Liver (tissue), 8 donors: ENCODE measurements at regions not wholly inside any gene's neighbourhood (a gene's known extent, or its start where the extent isn't known, plus 50 kb on each side); places are given as distances from the start of the nearest gene placed in this dataset.
A peak's percentile ranks its signal among the peaks of the same experiment; 100 is the strongest.

Source experiments
- DNase-seq: peaks from one replicate; pipeline ENCODE4 v3.0.0-alpha.2; 2017; ENCODE audit warnings: low spot score
- H3K27ac ChIP-seq, 2 donors: one replicate each; pipeline ENCODE4 v1.7.0; 2013; ENCODE audit warnings: inconsistent platforms in 2 of 2, low read length in 2 of 2, control low read depth in 1 of 2, low read depth in 1 of 2, mild to moderate bottlenecking in 1 of 2
- H3K27me3 ChIP-seq, 4 donors: one replicate each; pipeline versions ENCODE4 v1.6.1 to v1.7.0; 2013; ENCODE audit warnings: low read length in 3 of 4, inconsistent platforms in 1 of 4, mild to moderate bottlenecking in 1 of 4, moderate library complexity in 1 of 4; ENCODE audit not compliant: control insufficient read depth in 4 of 4, insufficient read depth in 4 of 4
- H3K36me3 ChIP-seq, 4 donors: one replicate each; pipeline versions ENCODE4 v1.6.1 to v1.7.0; 2013; ENCODE audit warnings: low read length in 3 of 4, mild to moderate bottlenecking in 3 of 4, low read depth in 1 of 4, moderate library complexity in 1 of 4; ENCODE audit not compliant: control insufficient read depth in 4 of 4, insufficient read depth in 3 of 4
- H3K4me1 ChIP-seq, 4 donors: one replicate each; pipeline versions ENCODE4 v1.6.1 to v1.7.0; 2013; ENCODE audit warnings: low read length in 3 of 4, mild to moderate bottlenecking in 3 of 4, moderate library complexity in 1 of 4; ENCODE audit not compliant: control insufficient read depth in 4 of 4, insufficient read depth in 4 of 4
- H3K4me3 ChIP-seq, 3 donors: one replicate each; pipeline versions ENCODE4 v1.6.1 to v1.7.0; 2013; ENCODE audit warnings: low read length in 3 of 3, control low read depth in 1 of 3, low read depth in 1 of 3, mild to moderate bottlenecking in 1 of 3
- H3K9ac ChIP-seq, 2 donors: one replicate each; pipeline ENCODE4 v1.7.0; 2013; ENCODE audit warnings: low read length in 2 of 2, mild to moderate bottlenecking in 2 of 2, moderate library complexity in 2 of 2, control low read depth in 1 of 2, low read depth in 1 of 2
- H3K9me3 ChIP-seq, 4 donors: one replicate each; pipeline versions ENCODE4 v1.6.1 to v1.7.0; 2013; ENCODE audit warnings: low read length in 3 of 4; ENCODE audit not compliant: control insufficient read depth in 4 of 4
- EGR1 ChIP-seq, 2 donors: IDR thresholded peaks; 2 replicates each; pipeline ENCODE4 v1.6.1; 2016 to 2018; ENCODE audit warnings: antibody characterized with exemption in 2 of 2, low read depth in 2 of 2
- FOXA1 ChIP-seq: IDR thresholded peaks from 2 replicates; pipeline ENCODE4 v1.6.1; 2016; ENCODE audit warnings: antibody characterized with exemption
- FOXA2 ChIP-seq: IDR thresholded peaks from 2 replicates; pipeline ENCODE4 v1.6.1; 2016; ENCODE audit warnings: antibody characterized with exemption
- GABPA ChIP-seq, 2 donors: IDR thresholded peaks in 1 of 2; conservative IDR thresholded peaks in 1 of 2; 2 replicates each; pipeline ENCODE4 v1.6.1; 2016; ENCODE audit warnings: antibody characterized with exemption in 2 of 2, mild to moderate bottlenecking in 1 of 2, moderate library complexity in 1 of 2
- HNF4A ChIP-seq, 2 donors: conservative IDR thresholded peaks; 2 replicates each; pipeline ENCODE4 v1.6.1; 2016; ENCODE audit warnings: antibody characterized with exemption in 2 of 2, mild to moderate bottlenecking in 2 of 2
- HNF4G ChIP-seq: IDR thresholded peaks from 2 replicates; pipeline ENCODE4 v1.6.1; 2016; ENCODE audit warnings: antibody characterized with exemption
- JUND ChIP-seq, 2 donors: IDR thresholded peaks; 2 replicates each; pipeline ENCODE4 v1.6.1; 2016; ENCODE audit warnings: antibody characterized with exemption in 2 of 2
- NR2F2 ChIP-seq: IDR thresholded peaks from 2 replicates; pipeline ENCODE4 v1.6.1; 2016; ENCODE audit warnings: antibody characterized with exemption
- RAD21 ChIP-seq, 2 donors: IDR thresholded peaks; 2 replicates each; pipeline ENCODE4 v1.6.1; 2016; ENCODE audit warnings: antibody characterized with exemption in 2 of 2, mild to moderate bottlenecking in 2 of 2
- RXRA ChIP-seq, 2 donors: IDR thresholded peaks; 2 replicates each; pipeline ENCODE4 v1.6.1; 2017 to 2018; ENCODE audit warnings: antibody characterized with exemption in 2 of 2, mild to moderate bottlenecking in 1 of 2
- SP1 ChIP-seq: IDR thresholded peaks from 2 replicates; pipeline ENCODE4 v1.6.1; 2018; ENCODE audit warnings: antibody characterized with exemption, mild to moderate bottlenecking
- TAF1 ChIP-seq: conservative IDR thresholded peaks from 2 replicates; pipeline ENCODE4 v1.6.1; 2016; ENCODE audit warnings: antibody characterized with exemption, mild to moderate bottlenecking
- YY1 ChIP-seq: IDR thresholded peaks from 2 replicates; pipeline ENCODE4 v1.6.1; 2016; ENCODE audit warnings: antibody characterized with exemption, mild to moderate bottlenecking
- WGBS: extraction: QIAGEN DNeasy Blood & Tissue Kit; methylation state at CpG from one replicate; pipeline ENCODE4 v1.1.7; 2013; 5-methylcytosine and 5-hydroxymethylcytosine counted together
- TF ChIP-seq, protein P1 (sequence below): IDR thresholded peaks from 2 replicates; pipeline ENCODE4 v1.6.1; 2016; ENCODE audit warnings: antibody characterized with exemption
- TF ChIP-seq, protein P2 (sequence below): IDR thresholded peaks from 2 replicates; pipeline ENCODE4 v1.6.1; 2016; ENCODE audit warnings: antibody characterized with exemption, mild to moderate bottlenecking
- TF ChIP-seq, protein P3 (sequence below): IDR thresholded peaks from 2 replicates; pipeline ENCODE4 v1.6.1; 2016; ENCODE audit warnings: antibody characterized with exemption
- TF ChIP-seq, protein P4 (sequence below): fragments of 150-350 bp; IDR thresholded peaks from 2 replicates; pipeline ENCODE4 v1.5.1; 2017; ENCODE audit warnings: improper control_type of control experiment, low read depth, low read length; ENCODE audit not compliant: missing input control
- TF ChIP-seq, protein P5 (sequence below): IDR thresholded peaks from 2 replicates; pipeline ENCODE4 v1.6.1; 2016; ENCODE audit warnings: antibody characterized with exemption
- donor health status: healthy.
- donor health status: healthy.
- donor health status: healthy.
- donor health status: healthy.
- donor health status: healthy.

DNA sequence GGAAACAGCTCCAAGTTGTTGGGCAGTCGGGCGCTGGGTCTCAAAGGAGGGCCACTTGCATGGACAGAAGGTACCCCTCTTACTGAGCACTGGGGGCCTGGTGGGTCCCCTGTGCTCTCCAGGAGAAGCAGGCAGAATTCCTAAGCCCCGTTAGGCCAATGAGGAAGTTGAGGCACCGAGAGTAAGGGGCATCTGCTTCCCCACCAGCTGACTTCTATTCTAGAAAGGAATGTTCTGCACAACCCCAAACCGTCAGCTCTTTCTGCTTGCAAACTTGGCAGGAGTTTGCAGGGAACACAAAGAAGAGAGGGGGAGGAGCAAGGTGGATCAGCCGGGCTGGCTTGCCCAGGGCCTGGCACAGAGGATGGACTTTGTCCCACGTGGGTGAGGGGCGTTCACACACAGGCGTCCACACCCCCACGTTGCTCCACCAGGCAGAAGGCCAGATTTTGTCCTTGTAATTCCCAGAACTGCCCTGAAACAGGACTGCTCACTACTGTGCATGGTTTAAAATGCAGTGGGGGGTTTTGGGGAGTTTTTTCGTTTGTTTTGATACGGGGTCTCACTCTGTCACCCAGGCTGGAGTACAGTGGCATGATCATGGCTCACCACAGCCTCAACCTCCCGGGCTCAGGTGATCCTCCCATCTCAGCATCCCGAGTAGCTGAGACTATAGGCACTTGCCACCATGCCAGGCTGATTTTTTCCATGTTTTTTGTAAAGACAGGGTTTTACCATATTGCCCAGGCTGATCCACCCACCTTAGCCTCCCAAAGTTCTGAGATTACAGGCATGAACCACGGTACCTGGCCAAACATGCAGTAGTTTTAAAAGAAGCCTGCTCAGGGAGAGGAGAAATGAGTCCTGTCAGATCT is 93.3 kb downstream of the SNX5 start:
- peak; percentile 61 for TF ChIP-seq FOXA2
- TF ChIP-seq EGR1 (IDR thresholded peaks at IDR 0.05; ENCODE audit: low read depth in 2 of 2), result peak; percentile 86 to 91
- TF ChIP-seq, protein P1, sequence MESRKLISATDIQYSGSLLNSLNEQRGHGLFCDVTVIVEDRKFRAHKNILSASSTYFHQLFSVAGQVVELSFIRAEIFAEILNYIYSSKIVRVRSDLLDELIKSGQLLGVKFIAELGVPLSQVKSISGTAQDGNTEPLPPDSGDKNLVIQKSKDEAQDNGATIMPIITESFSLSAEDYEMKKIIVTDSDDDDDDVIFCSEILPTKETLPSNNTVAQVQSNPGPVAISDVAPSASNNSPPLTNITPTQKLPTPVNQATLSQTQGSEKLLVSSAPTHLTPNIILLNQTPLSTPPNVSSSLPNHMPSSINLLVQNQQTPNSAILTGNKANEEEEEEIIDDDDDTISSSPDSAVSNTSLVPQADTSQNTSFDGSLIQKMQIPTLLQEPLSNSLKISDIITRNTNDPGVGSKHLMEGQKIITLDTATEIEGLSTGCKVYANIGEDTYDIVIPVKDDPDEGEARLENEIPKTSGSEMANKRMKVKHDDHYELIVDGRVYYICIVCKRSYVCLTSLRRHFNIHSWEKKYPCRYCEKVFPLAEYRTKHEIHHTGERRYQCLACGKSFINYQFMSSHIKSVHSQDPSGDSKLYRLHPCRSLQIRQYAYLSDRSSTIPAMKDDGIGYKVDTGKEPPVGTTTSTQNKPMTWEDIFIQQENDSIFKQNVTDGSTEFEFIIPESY, result peak; percentile 73
- TF ChIP-seq RAD21 (IDR thresholded peaks at IDR 0.05), result peak; percentile 49 to 54
- TF ChIP-seq GABPA (IDR thresholded peaks at IDR 0.05 in 1 of 2, conservative IDR thresholded peaks at IDR 0.05 in 1 of 2), result peak in 1 of 2 donors; percentile 32
- peak; percentile 91 for TF ChIP-seq SP1
- no peak for TF ChIP-seq TAF1
- peak; percentile 44 for TF ChIP-seq YY1
- peak; percentile 93 to 95 for TF ChIP-seq HNF4A (conservative IDR thresholded peaks at IDR 0.05)
- TF ChIP-seq, protein P2, sequence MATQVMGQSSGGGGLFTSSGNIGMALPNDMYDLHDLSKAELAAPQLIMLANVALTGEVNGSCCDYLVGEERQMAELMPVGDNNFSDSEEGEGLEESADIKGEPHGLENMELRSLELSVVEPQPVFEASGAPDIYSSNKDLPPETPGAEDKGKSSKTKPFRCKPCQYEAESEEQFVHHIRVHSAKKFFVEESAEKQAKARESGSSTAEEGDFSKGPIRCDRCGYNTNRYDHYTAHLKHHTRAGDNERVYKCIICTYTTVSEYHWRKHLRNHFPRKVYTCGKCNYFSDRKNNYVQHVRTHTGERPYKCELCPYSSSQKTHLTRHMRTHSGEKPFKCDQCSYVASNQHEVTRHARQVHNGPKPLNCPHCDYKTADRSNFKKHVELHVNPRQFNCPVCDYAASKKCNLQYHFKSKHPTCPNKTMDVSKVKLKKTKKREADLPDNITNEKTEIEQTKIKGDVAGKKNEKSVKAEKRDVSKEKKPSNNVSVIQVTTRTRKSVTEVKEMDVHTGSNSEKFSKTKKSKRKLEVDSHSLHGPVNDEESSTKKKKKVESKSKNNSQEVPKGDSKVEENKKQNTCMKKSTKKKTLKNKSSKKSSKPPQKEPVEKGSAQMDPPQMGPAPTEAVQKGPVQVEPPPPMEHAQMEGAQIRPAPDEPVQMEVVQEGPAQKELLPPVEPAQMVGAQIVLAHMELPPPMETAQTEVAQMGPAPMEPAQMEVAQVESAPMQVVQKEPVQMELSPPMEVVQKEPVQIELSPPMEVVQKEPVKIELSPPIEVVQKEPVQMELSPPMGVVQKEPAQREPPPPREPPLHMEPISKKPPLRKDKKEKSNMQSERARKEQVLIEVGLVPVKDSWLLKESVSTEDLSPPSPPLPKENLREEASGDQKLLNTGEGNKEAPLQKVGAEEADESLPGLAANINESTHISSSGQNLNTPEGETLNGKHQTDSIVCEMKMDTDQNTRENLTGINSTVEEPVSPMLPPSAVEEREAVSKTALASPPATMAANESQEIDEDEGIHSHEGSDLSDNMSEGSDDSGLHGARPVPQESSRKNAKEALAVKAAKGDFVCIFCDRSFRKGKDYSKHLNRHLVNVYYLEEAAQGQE, result peak; percentile 19
- peak; percentile 44 to 76 for TF ChIP-seq JUND (IDR thresholded peaks at IDR 0.05)
- TF ChIP-seq RXRA (IDR thresholded peaks at IDR 0.05), result peak; percentile 72 to 92
- no peak for TF ChIP-seq FOXA1
- no peak for TF ChIP-seq NR2F2
- peak; percentile 91 for TF ChIP-seq HNF4G
- TF ChIP-seq, protein P3, sequence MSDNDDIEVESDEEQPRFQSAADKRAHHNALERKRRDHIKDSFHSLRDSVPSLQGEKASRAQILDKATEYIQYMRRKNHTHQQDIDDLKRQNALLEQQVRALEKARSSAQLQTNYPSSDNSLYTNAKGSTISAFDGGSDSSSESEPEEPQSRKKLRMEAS, result peak; percentile 94
- TF ChIP-seq, protein P4, sequence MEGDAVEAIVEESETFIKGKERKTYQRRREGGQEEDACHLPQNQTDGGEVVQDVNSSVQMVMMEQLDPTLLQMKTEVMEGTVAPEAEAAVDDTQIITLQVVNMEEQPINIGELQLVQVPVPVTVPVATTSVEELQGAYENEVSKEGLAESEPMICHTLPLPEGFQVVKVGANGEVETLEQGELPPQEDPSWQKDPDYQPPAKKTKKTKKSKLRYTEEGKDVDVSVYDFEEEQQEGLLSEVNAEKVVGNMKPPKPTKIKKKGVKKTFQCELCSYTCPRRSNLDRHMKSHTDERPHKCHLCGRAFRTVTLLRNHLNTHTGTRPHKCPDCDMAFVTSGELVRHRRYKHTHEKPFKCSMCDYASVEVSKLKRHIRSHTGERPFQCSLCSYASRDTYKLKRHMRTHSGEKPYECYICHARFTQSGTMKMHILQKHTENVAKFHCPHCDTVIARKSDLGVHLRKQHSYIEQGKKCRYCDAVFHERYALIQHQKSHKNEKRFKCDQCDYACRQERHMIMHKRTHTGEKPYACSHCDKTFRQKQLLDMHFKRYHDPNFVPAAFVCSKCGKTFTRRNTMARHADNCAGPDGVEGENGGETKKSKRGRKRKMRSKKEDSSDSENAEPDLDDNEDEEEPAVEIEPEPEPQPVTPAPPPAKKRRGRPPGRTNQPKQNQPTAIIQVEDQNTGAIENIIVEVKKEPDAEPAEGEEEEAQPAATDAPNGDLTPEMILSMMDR, result no peak
- TF ChIP-seq, protein P5, sequence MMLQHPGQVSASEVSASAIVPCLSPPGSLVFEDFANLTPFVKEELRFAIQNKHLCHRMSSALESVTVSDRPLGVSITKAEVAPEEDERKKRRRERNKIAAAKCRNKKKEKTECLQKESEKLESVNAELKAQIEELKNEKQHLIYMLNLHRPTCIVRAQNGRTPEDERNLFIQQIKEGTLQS, result peak; percentile 33
- peak overlapping the region; percentile 24 to 72 for H3K9ac ChIP-seq
- WGBS, result 24% methylated on average over 15 of the region's 15 CpGs

More for the DNA sequence above, 93.3 kb downstream of the SNX5 start:
- Histone ChIP-seq H3K36me3 (no peaks in the 10 kb centered on the region), H3K4me3 (peak overlapping the region in 1 of 3 donors; percentile 5), H3K27me3 (no peaks in the 10 kb centered on the region), H3K4me1 (peaks cover 23 to 66% (median 59%) of the 10 kb centered on the region in 4 donors), H3K27ac (peak overlapping the region; percentile 84 to 93), H3K9me3 (no peaks in the 10 kb centered on the region)
- peak; percentile 72 for DNase-seq
